ENCODE measurements at regions not wholly inside any gene's neighbourhood (a gene's known extent, or its start where the extent isn't known, plus 50 kb on each side); places are given as distances from the start of the nearest gene placed in this dataset.
"Not testable (repeated sequence)": the region's sequence is repeated elsewhere in the genome, so short reads cannot be mapped to it uniquely, and the experiment has no call there.

DNA sequence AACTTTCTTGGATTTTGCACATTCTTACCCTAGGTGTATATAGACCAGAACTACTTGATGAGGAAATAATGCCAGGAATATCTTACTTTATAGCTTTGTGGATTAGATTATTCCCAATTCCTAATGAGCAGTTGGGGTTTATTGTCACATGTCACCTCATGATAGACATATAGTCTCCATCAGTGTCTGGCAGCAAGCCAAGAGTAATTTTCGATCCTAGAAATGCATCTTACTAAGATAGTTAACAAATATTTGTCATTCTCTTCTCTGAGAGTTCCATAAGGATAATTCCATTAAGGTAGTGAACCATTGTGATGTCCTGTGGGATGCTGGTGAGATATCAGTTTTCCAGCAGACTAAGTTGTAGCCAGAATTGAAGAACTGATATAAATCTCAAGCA, 1282.9 kb upstream of the B3GALT2 start:
- Mint-ChIP-seq H3K4me1 (no peaks in the 10 kb centered on the region), H3K9me3 (no peaks in the 10 kb centered on the region), H3K27me3 (no peaks in the 10 kb centered on the region), H3K27ac (no peak overlapping the region), H3K4me3 (no peak overlapping the region), H3K36me3 (ENCODE audit: low read depth) (no peaks in the 10 kb centered on the region)
- DNase-seq, result no peak
- ChIA-PET POLR2A (no interaction called here), CTCF (no interaction called here)

DNA sequence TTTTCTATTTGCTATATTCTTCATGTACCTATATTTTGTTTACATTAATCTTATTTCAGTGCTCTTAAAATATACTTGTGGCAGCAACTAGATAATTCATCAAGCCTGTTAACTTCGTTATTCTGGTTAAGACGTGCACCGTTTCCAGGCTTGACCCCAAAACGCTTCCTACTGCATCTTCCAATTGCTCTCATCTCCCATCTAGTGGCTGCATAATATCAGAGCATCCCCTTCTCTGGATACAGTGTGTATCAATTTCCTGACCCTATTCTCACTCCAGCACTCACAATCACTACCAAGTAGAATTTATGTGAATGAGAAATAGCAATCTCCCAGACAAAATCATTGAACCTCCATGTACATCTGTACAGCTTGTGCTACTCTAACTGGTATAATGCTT, 1280.3 kb upstream of the B3GALT2 start:
- no peak overlapping the region for H3K4me3 Mint-ChIP-seq
- no peaks in the 10 kb centered on the region for H3K27me3 Mint-ChIP-seq
- no peaks in the 10 kb centered on the region for H3K9me3 Mint-ChIP-seq
- H3K36me3 Mint-ChIP-seq (ENCODE audit: low read depth), result no peaks in the 10 kb centered on the region
- ChIA-PET POLR2A (no interaction called here), CTCF (no interaction called here)
- no peak for DNase-seq
- H3K4me1 Mint-ChIP-seq, result no peaks in the 10 kb centered on the region
- no peak overlapping the region for H3K27ac Mint-ChIP-seq

DNA sequence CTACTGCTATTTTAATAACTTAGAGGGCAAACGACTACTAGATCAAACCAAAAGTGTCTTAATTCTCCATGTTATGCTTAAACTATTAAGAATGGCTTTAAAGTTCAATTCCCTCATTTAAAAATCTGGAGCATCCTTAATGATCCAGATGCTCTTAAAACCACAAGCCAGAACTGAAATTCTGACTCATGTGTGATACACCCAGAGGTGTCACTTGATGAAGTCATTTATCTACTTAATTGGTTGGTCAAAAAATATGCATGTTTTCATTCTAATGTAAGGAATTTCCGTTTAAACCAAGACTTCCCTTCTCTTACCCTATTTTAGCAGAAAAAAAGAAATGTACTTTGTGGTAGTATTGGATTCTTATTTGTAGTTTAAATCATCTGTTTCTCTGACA, 1261.2 kb upstream of the B3GALT2 start:
- H3K9me3 Mint-ChIP-seq, result no peaks in the 10 kb centered on the region
- DNase-seq, result no peak
- no peaks in the 10 kb centered on the region for H3K36me3 Mint-ChIP-seq (ENCODE audit: low read depth)
- no peaks in the 10 kb centered on the region for H3K27me3 Mint-ChIP-seq
- no peak overlapping the region for H3K27ac Mint-ChIP-seq
- ChIA-PET CTCF (no interaction called here), POLR2A (no interaction called here)
- no peak overlapping the region for H3K4me3 Mint-ChIP-seq
- H3K4me1 Mint-ChIP-seq, result no peaks in the 10 kb centered on the region

DNA sequence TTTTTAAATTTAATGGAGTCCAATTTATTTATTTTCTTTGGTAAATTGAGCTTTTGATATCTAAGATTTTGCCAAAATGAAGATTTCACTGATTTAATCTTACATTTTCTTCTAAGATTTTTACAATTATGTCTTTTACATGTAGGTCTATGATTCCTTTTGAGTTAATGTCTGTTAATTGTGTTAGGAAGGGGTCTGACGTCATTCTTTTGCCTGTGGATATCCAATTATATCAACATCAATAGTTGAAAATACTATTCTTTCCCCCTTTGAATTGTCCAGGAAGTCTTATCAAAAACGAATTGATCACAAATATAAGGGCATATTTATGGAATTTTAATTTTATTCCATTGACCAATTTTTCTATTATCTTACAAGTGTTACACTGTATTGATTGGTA, 1258.8 kb upstream of the B3GALT2 start:
- ChIA-PET POLR2A (no interaction called here), CTCF (no interaction called here)
- Mint-ChIP-seq H3K36me3 (ENCODE audit: low read depth) (no peaks in the 10 kb centered on the region), H3K4me1 (no peaks in the 10 kb centered on the region), H3K27ac (no peak overlapping the region), H3K4me3 (no peak overlapping the region), H3K9me3 (no peaks in the 10 kb centered on the region), H3K27me3 (no peaks in the 10 kb centered on the region)
- DNase-seq, result no peak

DNA sequence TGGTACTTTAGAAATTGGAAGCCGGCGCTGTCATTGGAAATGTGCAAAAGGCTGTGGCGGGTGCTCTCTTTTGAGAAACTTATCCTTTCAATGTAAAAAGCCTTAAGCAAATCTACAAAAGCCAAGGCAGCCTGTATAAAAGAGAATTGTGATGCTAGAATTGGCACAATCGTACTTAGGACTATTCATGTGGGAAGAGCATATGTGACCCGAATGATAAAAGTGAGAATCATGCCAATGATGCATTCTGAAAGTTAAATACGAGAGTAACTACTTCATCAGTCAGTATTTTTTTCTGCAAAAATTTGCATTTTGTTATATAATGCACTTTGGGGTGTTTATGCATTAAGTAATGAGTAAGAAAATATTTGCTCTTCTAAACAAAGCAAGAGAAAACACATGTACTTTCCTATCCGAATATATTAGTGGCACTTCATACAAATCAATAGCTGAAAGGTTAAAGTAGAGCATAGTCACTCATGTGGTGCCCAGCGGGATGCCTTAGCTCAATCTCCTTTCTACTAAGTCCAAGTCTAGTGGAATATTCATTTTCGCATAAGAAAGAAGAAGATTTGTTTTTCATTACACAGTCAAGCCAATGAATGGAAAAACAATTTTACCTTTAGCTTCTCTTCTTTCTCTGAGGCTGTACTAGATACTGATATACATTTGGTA, 1256.6 kb upstream of the B3GALT2 start:
- POLR2A ChIA-PET, result no interaction called here
- no peaks in the 10 kb centered on the region for H3K4me1 Mint-ChIP-seq
- H3K27ac Mint-ChIP-seq, result no peak overlapping the region
- no peak overlapping the region for H3K4me3 Mint-ChIP-seq
- no peak for DNase-seq
- no peaks in the 10 kb centered on the region for H3K36me3 Mint-ChIP-seq (ENCODE audit: low read depth)
- no peaks in the 10 kb centered on the region for H3K9me3 Mint-ChIP-seq
- CTCF ChIA-PET, result no interaction called here
- H3K27me3 Mint-ChIP-seq, result no peaks in the 10 kb centered on the region

DNA sequence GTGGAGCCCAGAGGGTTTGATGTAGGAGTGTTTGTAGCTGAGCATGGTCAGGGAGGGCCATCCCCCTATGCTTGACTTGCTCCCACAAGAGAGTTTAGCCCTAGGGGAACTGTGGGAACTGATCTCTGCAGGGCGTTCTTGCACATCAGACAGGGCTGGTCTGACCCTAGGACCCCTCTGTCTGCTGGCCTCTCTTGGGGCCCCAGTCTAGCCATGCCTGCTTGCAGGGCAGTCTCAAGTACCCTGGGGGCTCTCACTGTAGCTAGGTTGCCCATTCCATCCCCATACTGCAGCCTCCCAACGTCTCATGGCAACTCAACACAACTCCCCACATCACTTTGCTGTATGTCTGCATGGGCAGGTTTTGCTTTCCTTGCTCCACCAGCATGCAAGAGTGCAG, 1250.7 kb upstream of the B3GALT2 start:
- Mint-ChIP-seq H3K36me3 (ENCODE audit: low read depth) (no peaks in the 10 kb centered on the region), H3K4me3 (no peak overlapping the region), H3K27me3 (no peaks in the 10 kb centered on the region), H3K4me1 (no peaks in the 10 kb centered on the region), H3K27ac (no peak overlapping the region), H3K9me3 (peaks cover 3% of the 10 kb centered on the region)
- DNase-seq, result no peak
- CTCF ChIA-PET, result no interaction called here
- POLR2A ChIA-PET, result no interaction called here

DNA sequence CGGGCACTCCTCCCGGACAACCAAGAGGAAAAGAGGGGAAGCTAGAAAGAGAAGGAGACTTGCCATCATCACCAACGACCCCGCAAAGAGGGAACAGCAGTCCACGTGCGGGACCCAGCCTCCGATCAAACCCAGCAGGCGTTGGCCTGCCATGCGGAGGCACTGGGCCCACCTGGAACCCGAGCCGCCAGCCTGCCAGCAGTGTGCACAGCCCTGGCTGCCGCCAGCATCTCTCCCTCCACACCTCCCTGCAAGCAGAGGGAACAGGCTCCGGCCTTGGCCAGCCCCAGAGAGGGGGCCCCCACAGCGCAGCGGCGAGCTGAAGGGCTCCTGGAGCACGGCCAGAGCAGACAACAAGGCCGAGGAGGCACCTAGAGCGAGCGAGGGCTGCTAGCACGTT, 1244.7 kb upstream of the B3GALT2 start:
- no peaks in the 10 kb centered on the region for H3K36me3 Mint-ChIP-seq (ENCODE audit: low read depth)
- ChIA-PET CTCF (no interaction called here), POLR2A (no interaction called here)
- H3K9me3 Mint-ChIP-seq, result peaks cover 3% of the 10 kb centered on the region
- H3K27me3 Mint-ChIP-seq, result no peaks in the 10 kb centered on the region
- H3K4me1 Mint-ChIP-seq, result no peaks in the 10 kb centered on the region
- DNase-seq, result no peak
- H3K4me3 Mint-ChIP-seq, result no peak overlapping the region
- no peak overlapping the region for H3K27ac Mint-ChIP-seq

DNA sequence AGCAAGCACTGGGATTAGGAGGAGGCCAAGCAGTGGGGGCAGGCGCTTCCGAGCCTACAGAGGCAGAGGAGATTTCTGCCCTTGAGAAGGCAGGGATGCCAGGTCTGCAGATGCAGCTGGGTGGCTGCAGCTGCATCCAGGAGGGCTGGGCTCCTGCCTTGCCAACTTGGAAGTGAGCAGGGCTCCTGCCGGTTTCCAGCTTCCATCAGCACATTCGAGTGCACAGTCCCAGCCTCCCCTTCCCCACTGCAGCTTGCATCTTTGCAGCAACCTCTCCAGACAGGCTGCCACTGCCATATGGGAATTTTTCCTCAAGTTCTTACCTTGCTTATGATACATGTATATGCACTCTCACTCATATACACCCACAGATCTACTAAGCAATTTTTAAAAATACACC, 1234.3 kb upstream of the B3GALT2 start:
- ChIA-PET CTCF (no interaction called here), POLR2A (no interaction called here)
- no peaks in the 10 kb centered on the region for H3K4me1 Mint-ChIP-seq
- no peak overlapping the region for H3K4me3 Mint-ChIP-seq
- no peaks in the 10 kb centered on the region for H3K27me3 Mint-ChIP-seq
- no peaks in the 10 kb centered on the region for H3K36me3 Mint-ChIP-seq (ENCODE audit: low read depth)
- no peak overlapping the region for H3K27ac Mint-ChIP-seq
- DNase-seq, result no peak
- peaks cover 8% of the 10 kb centered on the region for H3K9me3 Mint-ChIP-seq

DNA sequence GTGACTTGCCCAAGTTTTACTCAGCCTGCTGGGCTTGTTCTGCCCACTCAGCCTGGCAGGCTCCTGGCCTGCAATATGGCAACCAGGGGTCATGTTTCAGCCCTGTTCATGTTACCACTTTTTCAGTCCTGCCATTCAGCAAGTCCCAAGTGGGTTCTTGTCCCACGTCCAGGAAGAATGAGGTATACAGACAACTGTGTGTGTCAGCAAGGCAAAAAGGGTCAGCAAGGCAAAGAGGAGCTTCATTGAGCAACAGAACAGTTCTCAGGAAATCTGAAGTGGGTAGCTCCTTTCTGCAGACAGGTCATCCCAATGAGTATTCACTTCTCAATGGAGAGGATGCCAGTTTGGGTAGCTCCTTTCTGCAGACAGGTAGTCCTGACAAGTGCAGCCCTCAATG, 1233.3 kb upstream of the B3GALT2 start:
- POLR2A ChIA-PET, result no interaction called here
- peaks cover 8% of the 10 kb centered on the region for H3K9me3 Mint-ChIP-seq
- no peak overlapping the region for H3K27ac Mint-ChIP-seq
- no peak overlapping the region for H3K4me3 Mint-ChIP-seq
- H3K27me3 Mint-ChIP-seq, result no peaks in the 10 kb centered on the region
- CTCF ChIA-PET, result no interaction called here
- no peaks in the 10 kb centered on the region for H3K4me1 Mint-ChIP-seq
- no peaks in the 10 kb centered on the region for H3K36me3 Mint-ChIP-seq (ENCODE audit: low read depth)
- no peak for DNase-seq

DNA sequence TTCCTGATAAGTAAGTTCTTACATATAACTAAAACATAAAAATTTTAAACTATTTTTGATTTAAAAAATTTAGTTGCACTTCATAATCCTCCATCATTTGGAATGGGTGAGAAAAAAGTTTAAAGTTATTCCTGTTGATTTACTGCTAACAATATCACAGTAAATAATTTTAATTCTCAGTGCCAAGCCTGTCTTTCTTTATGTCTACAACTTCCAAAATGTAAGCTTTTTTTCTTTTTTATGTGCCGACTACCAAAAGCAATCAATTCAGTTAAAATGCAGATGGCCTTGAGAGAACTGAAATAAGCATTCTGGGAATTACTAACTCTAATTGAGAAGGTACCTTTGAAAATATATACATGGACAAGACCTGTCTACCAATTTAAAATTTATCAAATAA, 1224.3 kb upstream of the B3GALT2 start:
- no peaks in the 10 kb centered on the region for H3K4me1 Mint-ChIP-seq
- CTCF ChIA-PET, result no interaction called here
- no peak overlapping the region for H3K27ac Mint-ChIP-seq

DNA sequence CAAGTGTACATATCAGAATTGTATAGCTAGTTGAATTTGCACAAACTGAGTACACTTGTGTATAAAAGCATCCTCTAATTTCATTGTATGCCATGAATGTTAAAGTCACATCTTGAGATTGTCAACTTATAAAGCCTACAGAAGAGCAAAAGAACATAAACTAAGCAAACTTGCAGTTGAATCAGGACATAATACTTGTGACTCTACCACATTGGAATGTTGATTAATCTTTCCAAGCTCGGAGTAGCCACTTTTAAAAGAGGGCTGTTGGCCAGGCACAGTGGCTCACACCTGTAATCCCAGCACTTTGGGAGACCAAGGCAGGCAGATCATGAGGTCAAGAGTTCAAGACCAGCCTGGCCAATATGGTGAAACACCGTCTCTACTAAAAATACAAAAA, 1220.8 kb upstream of the B3GALT2 start:
- H3K4me3 Mint-ChIP-seq; H3K27me3 Mint-ChIP-seq; POLR2A ChIA-PET; H3K4me1 Mint-ChIP-seq; H3K27ac Mint-ChIP-seq; H3K9me3 Mint-ChIP-seq; CTCF ChIA-PET; DNase-seq; H3K36me3 Mint-ChIP-seq (ENCODE audit: low read depth): not testable (repeated sequence)

More for the DNA sequence above, 1224.3 kb upstream of the B3GALT2 start:
- no peaks in the 10 kb centered on the region for H3K9me3 Mint-ChIP-seq
- no peaks in the 10 kb centered on the region for H3K36me3 Mint-ChIP-seq (ENCODE audit: low read depth)
- DNase-seq, result no peak
- POLR2A ChIA-PET, result no interaction called here
- no peaks in the 10 kb centered on the region for H3K27me3 Mint-ChIP-seq
- no peak overlapping the region for H3K4me3 Mint-ChIP-seq

DNA sequence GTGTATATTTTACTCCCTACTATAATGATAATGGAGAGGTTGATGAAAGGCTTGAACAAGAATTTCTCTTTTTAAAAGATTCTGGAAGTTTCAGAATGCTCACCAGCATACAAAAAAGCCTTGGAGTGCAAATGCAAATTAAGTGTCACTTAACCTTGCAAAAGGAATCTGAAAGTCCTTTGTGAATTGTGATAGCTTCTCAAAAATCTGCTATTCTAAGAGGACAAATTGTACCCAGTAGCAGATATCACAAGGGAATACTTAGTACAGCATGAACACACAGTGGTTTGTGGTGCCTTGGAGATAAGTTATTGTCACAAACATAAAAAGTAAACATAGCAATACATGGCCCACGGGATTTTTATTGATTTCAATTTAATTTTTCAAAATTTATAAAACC, 1208.3 kb upstream of the B3GALT2 start:
- ChIA-PET POLR2A (no interaction called here), CTCF (no interaction called here)
- Mint-ChIP-seq H3K4me1 (no peaks in the 10 kb centered on the region), H3K4me3 (no peak overlapping the region), H3K27ac (no peak overlapping the region), H3K36me3 (ENCODE audit: low read depth) (no peaks in the 10 kb centered on the region), H3K9me3 (peaks cover 3% of the 10 kb centered on the region), H3K27me3 (no peaks in the 10 kb centered on the region)
- DNase-seq, result no peak

DNA sequence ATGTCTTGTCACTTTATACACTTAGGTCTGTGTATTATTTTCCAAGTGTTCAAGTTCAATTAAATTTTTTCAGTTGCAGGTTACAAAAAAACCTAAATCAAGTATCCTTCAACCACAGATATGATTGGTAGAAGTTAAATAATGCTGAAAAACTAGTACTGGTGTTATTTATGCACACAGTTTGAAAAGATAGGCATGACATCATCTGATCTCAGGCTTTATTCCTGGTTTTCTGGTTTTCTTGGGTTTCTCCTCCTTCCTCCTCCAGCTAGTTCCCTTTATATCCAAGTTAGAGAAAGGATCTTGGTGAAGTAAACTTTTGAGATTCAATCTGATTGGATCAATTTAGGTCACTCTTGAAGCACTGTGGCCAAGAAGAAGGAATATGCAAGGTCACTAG, 1201.1 kb upstream of the B3GALT2 start:
- H3K9me3 Mint-ChIP-seq, result peaks cover 3% of the 10 kb centered on the region
- no peaks in the 10 kb centered on the region for H3K4me1 Mint-ChIP-seq
- no peak for DNase-seq
- ChIA-PET POLR2A (no interaction called here), CTCF (no interaction called here)
- no peak overlapping the region for H3K4me3 Mint-ChIP-seq
- H3K27ac Mint-ChIP-seq, result no peak overlapping the region
- H3K36me3 Mint-ChIP-seq (ENCODE audit: low read depth), result no peaks in the 10 kb centered on the region
- no peaks in the 10 kb centered on the region for H3K27me3 Mint-ChIP-seq

DNA sequence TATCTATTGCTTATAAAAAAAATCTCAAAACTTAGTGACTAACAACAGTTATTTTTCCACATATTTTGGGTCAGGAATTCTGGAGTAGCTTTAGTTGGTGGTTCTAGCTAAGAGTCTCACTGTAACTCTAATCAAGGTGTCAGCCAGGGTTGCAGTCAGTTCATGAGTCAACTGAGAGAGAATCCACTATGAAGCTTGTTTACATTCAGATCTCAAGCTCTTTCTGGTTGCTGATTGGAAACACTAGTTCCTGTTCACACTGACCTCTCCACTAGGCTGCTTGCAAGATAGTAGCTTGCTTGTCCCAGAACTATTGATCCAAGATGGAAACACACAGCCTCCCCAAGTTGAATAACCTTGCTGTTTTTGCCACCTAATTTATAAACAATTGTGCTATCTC, 1192.1 kb upstream of the B3GALT2 start:
- H3K4me3 Mint-ChIP-seq, result no peak overlapping the region
- no peaks in the 10 kb centered on the region for H3K9me3 Mint-ChIP-seq
- no peak for DNase-seq
- ChIA-PET POLR2A (no interaction called here), CTCF (no interaction called here)
- no peaks in the 10 kb centered on the region for H3K27me3 Mint-ChIP-seq
- H3K4me1 Mint-ChIP-seq, result no peaks in the 10 kb centered on the region
- H3K27ac Mint-ChIP-seq, result no peak overlapping the region
- H3K36me3 Mint-ChIP-seq (ENCODE audit: low read depth), result no peaks in the 10 kb centered on the region

DNA sequence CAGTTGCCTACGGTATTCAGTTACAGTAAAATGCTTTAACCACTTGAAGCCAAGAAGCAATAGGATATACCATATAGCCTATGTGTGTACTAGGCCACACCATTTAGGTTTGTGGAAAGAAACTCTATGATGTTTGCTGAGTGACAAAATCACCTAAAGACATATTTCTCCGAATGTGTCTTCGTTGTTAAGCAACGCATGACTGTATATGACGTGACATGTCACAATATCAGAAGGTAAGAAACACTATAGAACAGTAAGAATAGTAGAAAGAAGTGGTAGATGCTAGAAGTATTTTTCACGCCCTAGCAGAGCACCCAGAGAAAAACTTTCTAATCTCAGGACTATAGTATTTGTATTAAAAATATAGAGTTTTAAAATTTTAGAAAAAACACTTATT, 1188.2 kb upstream of the B3GALT2 start:
- no peaks in the 10 kb centered on the region for H3K36me3 Mint-ChIP-seq (ENCODE audit: low read depth)
- POLR2A ChIA-PET, result no interaction called here
- no peak for DNase-seq
- H3K9me3 Mint-ChIP-seq, result no peaks in the 10 kb centered on the region
- CTCF ChIA-PET, result no interaction called here
- H3K27me3 Mint-ChIP-seq, result no peaks in the 10 kb centered on the region
- no peak overlapping the region for H3K27ac Mint-ChIP-seq
- no peak overlapping the region for H3K4me3 Mint-ChIP-seq
- no peaks in the 10 kb centered on the region for H3K4me1 Mint-ChIP-seq
